GM12878 (cell line): ENCODE measurements at regions not wholly inside any gene's neighbourhood (a gene's known extent, or its start where the extent isn't known, plus 50 kb on each side); places are given as distances from the start of the nearest gene placed in this dataset.

ENCODE experiments used
- MLLT1 ChIP-seq: fragments of 450-650 bp; IDR thresholded peaks from 2 replicates; pipeline ENCODE4 v1.6.1; 2016; ENCODE audit warnings: mild to moderate bottlenecking
- MXI1 ChIP-seq: fragments of 150-350 bp; IDR thresholded peaks from 2 replicates; pipeline ENCODE4 v1.6.1; 2011; ENCODE audit warnings: low read depth, mild to moderate bottlenecking, inconsistent platforms, low read length, improper control_type of control experiment
- NFYB ChIP-seq: IDR thresholded peaks from 2 replicates; pipeline ENCODE4 v1.6.1; 2011; ENCODE audit warnings: low read depth, mild to moderate bottlenecking, low read length, improper control_type of control experiment, moderate library complexity; ENCODE audit not compliant: insufficient read depth
- POLR2A ChIP-seq: IDR thresholded peaks from 2 replicates; pipeline ENCODE4 v1.6.1; 2011; ENCODE audit warnings: low read depth, mild to moderate bottlenecking, low read length
- POLR2AphosphoS5 ChIP-seq: IDR thresholded peaks from 2 replicates; pipeline ENCODE4 v1.6.1; 2011; ENCODE audit warnings: mild to moderate bottlenecking, low read length, inconsistent platforms
- SUPT20H ChIP-seq: IDR thresholded peaks from 2 replicates; pipeline ENCODE4 v1.6.1; 2011; ENCODE audit warnings: low read depth, mild to moderate bottlenecking, low read length, moderate library complexity, borderline replicate concordance; ENCODE audit not compliant: control insufficient read depth
- YBX1 ChIP-seq: fragments of 450-650 bp; IDR thresholded peaks from 2 replicates; pipeline ENCODE4 v1.6.1; 2016; ENCODE audit warnings: antibody characterized with exemption
- YY1 ChIP-seq: IDR thresholded peaks from 2 replicates; pipeline ENCODE4 v1.6.1; 2011; ENCODE audit warnings: low read depth, mild to moderate bottlenecking, low read length
- ZNF384 ChIP-seq: IDR thresholded peaks from 2 replicates; pipeline ENCODE4 v1.6.1; 2012; ENCODE audit warnings: low read depth, mild to moderate bottlenecking, low read length, improper control_type of control experiment, borderline replicate concordance
- TF ChIP-seq, protein P1 (sequence below): IDR thresholded peaks from 2 replicates; pipeline ENCODE4 v1.6.1; 2012; ENCODE audit warnings: mild to moderate bottlenecking, low read depth, low read length
- TF ChIP-seq, protein P2 (sequence below): IDR thresholded peaks from 2 replicates; pipeline ENCODE4 v1.6.1; 2011; ENCODE audit warnings: borderline replicate concordance, low read depth, mild to moderate bottlenecking, moderate library complexity, mixed read lengths, low read length; ENCODE audit not compliant: insufficient read depth; ENCODE audit errors: extremely low read length
- TF ChIP-seq, protein P3 (sequence below), 3 experiments: IDR thresholded peaks in 2 of 3; conservative IDR thresholded peaks in 1 of 3; 2 replicates each; pipeline ENCODE4 v1.5.1; 2011; ENCODE audit warnings: low read depth in 3 of 3, low read length in 3 of 3, mild to moderate bottlenecking in 3 of 3, control low read depth in 2 of 3, moderate library complexity in 2 of 3, inconsistent platforms in 1 of 3, mixed read lengths in 1 of 3; ENCODE audit not compliant: control insufficient read depth in 2 of 3, insufficient read depth in 1 of 3; ENCODE audit errors: extremely low read depth in 1 of 3

DNA sequence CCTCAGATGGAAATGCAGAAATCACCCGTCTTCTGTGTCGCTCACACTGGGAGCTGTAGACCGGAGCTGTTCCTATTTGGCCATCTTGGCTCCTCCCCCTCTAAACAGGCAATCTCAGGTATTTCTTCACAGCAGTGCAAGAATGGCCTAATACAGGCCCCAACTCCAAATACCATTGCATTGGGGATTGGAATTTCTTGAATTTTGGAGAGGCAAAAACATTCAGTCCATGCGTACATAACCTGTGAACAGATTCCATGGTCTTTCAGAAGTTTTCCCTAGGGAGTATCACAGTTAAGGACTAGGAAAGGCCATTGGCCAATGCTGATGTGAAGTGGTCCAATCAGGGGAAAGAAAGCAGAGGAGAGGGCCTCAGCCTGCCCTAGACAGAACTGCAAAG is 128.2 kb upstream of the NOCT start:
- TF ChIP-seq, protein P1, sequence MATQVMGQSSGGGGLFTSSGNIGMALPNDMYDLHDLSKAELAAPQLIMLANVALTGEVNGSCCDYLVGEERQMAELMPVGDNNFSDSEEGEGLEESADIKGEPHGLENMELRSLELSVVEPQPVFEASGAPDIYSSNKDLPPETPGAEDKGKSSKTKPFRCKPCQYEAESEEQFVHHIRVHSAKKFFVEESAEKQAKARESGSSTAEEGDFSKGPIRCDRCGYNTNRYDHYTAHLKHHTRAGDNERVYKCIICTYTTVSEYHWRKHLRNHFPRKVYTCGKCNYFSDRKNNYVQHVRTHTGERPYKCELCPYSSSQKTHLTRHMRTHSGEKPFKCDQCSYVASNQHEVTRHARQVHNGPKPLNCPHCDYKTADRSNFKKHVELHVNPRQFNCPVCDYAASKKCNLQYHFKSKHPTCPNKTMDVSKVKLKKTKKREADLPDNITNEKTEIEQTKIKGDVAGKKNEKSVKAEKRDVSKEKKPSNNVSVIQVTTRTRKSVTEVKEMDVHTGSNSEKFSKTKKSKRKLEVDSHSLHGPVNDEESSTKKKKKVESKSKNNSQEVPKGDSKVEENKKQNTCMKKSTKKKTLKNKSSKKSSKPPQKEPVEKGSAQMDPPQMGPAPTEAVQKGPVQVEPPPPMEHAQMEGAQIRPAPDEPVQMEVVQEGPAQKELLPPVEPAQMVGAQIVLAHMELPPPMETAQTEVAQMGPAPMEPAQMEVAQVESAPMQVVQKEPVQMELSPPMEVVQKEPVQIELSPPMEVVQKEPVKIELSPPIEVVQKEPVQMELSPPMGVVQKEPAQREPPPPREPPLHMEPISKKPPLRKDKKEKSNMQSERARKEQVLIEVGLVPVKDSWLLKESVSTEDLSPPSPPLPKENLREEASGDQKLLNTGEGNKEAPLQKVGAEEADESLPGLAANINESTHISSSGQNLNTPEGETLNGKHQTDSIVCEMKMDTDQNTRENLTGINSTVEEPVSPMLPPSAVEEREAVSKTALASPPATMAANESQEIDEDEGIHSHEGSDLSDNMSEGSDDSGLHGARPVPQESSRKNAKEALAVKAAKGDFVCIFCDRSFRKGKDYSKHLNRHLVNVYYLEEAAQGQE, result no peak
- TF ChIP-seq YY1 (no peak), POLR2AphosphoS5 (no peak), SUPT20H (no peak), POLR2A (no peak), MXI1 (no peak), NFYB (no peak), MLLT1 (no peak), YBX1 (no peak), ZNF384 (no peak)
- TF ChIP-seq, protein P2, sequence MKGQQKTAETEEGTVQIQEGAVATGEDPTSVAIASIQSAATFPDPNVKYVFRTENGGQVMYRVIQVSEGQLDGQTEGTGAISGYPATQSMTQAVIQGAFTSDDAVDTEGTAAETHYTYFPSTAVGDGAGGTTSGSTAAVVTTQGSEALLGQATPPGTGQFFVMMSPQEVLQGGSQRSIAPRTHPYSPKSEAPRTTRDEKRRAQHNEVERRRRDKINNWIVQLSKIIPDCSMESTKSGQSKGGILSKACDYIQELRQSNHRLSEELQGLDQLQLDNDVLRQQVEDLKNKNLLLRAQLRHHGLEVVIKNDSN, result no peak
- TF ChIP-seq, protein P3, sequence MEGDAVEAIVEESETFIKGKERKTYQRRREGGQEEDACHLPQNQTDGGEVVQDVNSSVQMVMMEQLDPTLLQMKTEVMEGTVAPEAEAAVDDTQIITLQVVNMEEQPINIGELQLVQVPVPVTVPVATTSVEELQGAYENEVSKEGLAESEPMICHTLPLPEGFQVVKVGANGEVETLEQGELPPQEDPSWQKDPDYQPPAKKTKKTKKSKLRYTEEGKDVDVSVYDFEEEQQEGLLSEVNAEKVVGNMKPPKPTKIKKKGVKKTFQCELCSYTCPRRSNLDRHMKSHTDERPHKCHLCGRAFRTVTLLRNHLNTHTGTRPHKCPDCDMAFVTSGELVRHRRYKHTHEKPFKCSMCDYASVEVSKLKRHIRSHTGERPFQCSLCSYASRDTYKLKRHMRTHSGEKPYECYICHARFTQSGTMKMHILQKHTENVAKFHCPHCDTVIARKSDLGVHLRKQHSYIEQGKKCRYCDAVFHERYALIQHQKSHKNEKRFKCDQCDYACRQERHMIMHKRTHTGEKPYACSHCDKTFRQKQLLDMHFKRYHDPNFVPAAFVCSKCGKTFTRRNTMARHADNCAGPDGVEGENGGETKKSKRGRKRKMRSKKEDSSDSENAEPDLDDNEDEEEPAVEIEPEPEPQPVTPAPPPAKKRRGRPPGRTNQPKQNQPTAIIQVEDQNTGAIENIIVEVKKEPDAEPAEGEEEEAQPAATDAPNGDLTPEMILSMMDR (IDR thresholded peaks at IDR 0.05 in 2 of 3, conservative IDR thresholded peaks at IDR 0.05 in 1 of 3; ENCODE audit: control insufficient read depth in 2 of 3, extremely low read depth in 1 of 3, insufficient read depth in 1 of 3, low read depth in 3 of 3, low read length in 3 of 3), result no peak
